ENCODE measurements at regions not wholly inside any gene's neighbourhood (a gene's known extent, or its start where the extent isn't known, plus 50 kb on each side); places are given as distances from the start of the nearest gene placed in this dataset.

- no peak for DNase-seq (ENCODE audit: low read depth, low spot score)
These were observed 63.6 kb downstream of the PCDH7 start for GRCh38 chr4:30783751-30784150.

GRCh38 chr4:30789219-30789671, 69.1 kb downstream of the PCDH7 start:
- no peak for DNase-seq (ENCODE audit: low read depth, low spot score)

- DNase-seq (ENCODE audit: low read depth, low spot score): no peak
These were observed 70.0 kb downstream of the PCDH7 start for GRCh38 chr4:30790123-30790522.

- DNase-seq (ENCODE audit: low read depth, low spot score): no peak
These were observed 70.8 kb downstream of the PCDH7 start for GRCh38 chr4:30790998-30791397.

- DNase-seq (ENCODE audit: low read depth, low spot score): no peak
These were observed 72.4 kb downstream of the PCDH7 start for GRCh38 chr4:30792601-30793000.

- no peak for DNase-seq (ENCODE audit: low read depth, low spot score)
These were observed 81.7 kb downstream of the PCDH7 start for GRCh38 chr4:30801876-30802275.

- DNase-seq (ENCODE audit: low read depth, low spot score): no peak
These were observed 82.6 kb downstream of the PCDH7 start for GRCh38 chr4:30802622-30803323.

- DNase-seq (ENCODE audit: low read depth, low spot score): no peak
These were observed 88.1 kb downstream of the PCDH7 start for GRCh38 chr4:30808276-30808675.

GRCh38 chr4:30811296-30811695, 91.1 kb downstream of the PCDH7 start:
- no peak for DNase-seq (ENCODE audit: low read depth, low spot score)

- no peak for DNase-seq (ENCODE audit: low read depth, low spot score)
These were observed 95.5 kb downstream of the PCDH7 start for GRCh38 chr4:30815685-30816084.

GRCh38 chr4:30817447-30817846, 97.3 kb downstream of the PCDH7 start:
- no peak for DNase-seq (ENCODE audit: low read depth, low spot score)

GRCh38 chr4:30818541-30818940, 98.4 kb downstream of the PCDH7 start:
- DNase-seq (ENCODE audit: low read depth, low spot score): no peak

GRCh38 chr4:30821275-30821674, 101.1 kb downstream of the PCDH7 start:
- no peak for DNase-seq (ENCODE audit: low read depth, low spot score)

GRCh38 chr4:30821859-30822612, 101.9 kb downstream of the PCDH7 start:
- DNase-seq (ENCODE audit: low read depth, low spot score): no peak

GRCh38 chr4:30822911-30823551, 102.9 kb downstream of the PCDH7 start:
- DNase-seq (ENCODE audit: low read depth, low spot score): no peak

GRCh38 chr4:30825008-30825770, 105.0 kb downstream of the PCDH7 start:
- DNase-seq (ENCODE audit: low read depth, low spot score): no peak

- no peak for DNase-seq (ENCODE audit: low read depth, low spot score)
These were observed 108.2 kb downstream of the PCDH7 start for GRCh38 chr4:30828264-30828926.

GRCh38 chr4:30832639-30833038, 112.5 kb downstream of the PCDH7 start:
- no peak for DNase-seq (ENCODE audit: low read depth, low spot score)

GRCh38 chr4:30833206-30833605, 113.0 kb downstream of the PCDH7 start:
- DNase-seq (ENCODE audit: low read depth, low spot score): no peak

- DNase-seq (ENCODE audit: low read depth, low spot score): no peak
These were observed 114.9 kb downstream of the PCDH7 start for GRCh38 chr4:30835044-30835443.

GRCh38 chr4:30836231-30836630, 116.1 kb downstream of the PCDH7 start:
- no peak for DNase-seq (ENCODE audit: low read depth, low spot score)
